ENCODE measurements at regions not wholly inside any gene's neighbourhood (a gene's known extent, or its start where the extent isn't known, plus 50 kb on each side); places are given as distances from the start of the nearest gene placed in this dataset.

DNA sequence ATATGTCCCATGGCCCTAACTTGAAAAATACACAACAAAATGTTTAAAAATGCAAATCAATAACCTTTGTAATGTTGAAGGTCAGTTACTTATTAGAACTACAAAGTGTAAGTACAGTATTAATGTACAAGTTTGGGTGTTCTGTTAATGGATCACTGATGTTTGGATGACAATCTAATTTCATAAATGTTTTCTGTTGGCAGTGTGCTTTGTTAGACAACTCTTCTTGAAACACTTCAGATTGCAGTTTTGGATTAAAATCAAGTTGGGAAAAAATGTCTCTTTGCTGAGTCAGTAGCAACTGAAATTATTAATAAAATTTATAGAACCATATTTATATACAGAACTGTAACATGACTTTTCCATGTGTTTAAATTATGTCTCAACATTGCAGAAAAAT lies 1063.5 kb upstream of the PCDH9 start:
- H3K9me3 ChIP-seq (ENCODE audit: low read depth): no peaks in the 10 kb centered on the region
- no peak for DNase-seq (ENCODE audit: low read depth in 1 of 2, low spot score in 1 of 2)
- H3K4me1 ChIP-seq (ENCODE audit: low read depth): no peaks in the 10 kb centered on the region
- H3K36me3 ChIP-seq: no peaks in the 10 kb centered on the region
- H3K27me3 ChIP-seq: no peaks in the 10 kb centered on the region
- no peak overlapping the region for H3K4me3 ChIP-seq
- H3K27ac ChIP-seq: no peak overlapping the region
- no peak for TF ChIP-seq CTCF (IDR thresholded peaks at IDR 0.05; ENCODE audit: low read depth, low read length)

- Histone ChIP-seq H3K27me3 (no peaks in the 10 kb centered on the region), H3K4me1 (ENCODE audit: low read depth) (no peaks in the 10 kb centered on the region), H3K4me3 (no peak overlapping the region), H3K27ac (no peak overlapping the region), H3K9me3 (ENCODE audit: low read depth) (no peaks in the 10 kb centered on the region), H3K36me3 (no peaks in the 10 kb centered on the region)
- no peak for TF ChIP-seq CTCF (IDR thresholded peaks at IDR 0.05; ENCODE audit: low read depth, low read length)
- DNase-seq (ENCODE audit: low read depth in 1 of 2, low spot score in 1 of 2): no peak
Measured at GRCh38 chr13:68292601-68293000, 1062.5 kb upstream of the PCDH9 start.

GRCh38 chr13:68291595-68291994 lies 1061.5 kb upstream of the PCDH9 start:
- no peak overlapping the region for H3K27ac ChIP-seq
- no peak for DNase-seq (ENCODE audit: low read depth in 1 of 2, low spot score in 1 of 2)

GRCh38 chr13:68275758-68276157 lies 1045.6 kb upstream of the PCDH9 start:
- no peaks in the 10 kb centered on the region for H3K4me1 ChIP-seq (ENCODE audit: low read depth)
- H3K4me3 ChIP-seq: no peak overlapping the region
- no peak overlapping the region for H3K27ac ChIP-seq
- H3K9me3 ChIP-seq (ENCODE audit: low read depth): no peaks in the 10 kb centered on the region
- no peaks in the 10 kb centered on the region for H3K27me3 ChIP-seq
- DNase-seq (ENCODE audit: low read depth in 1 of 2, low spot score in 1 of 2): no peak
- TF ChIP-seq CTCF (IDR thresholded peaks at IDR 0.05; ENCODE audit: low read depth, low read length): no peak
- H3K36me3 ChIP-seq: no peaks in the 10 kb centered on the region

More at GRCh38 chr13:68291595-68291994, 1061.5 kb upstream of the PCDH9 start:
- Histone ChIP-seq H3K9me3 (ENCODE audit: low read depth) (no peaks in the 10 kb centered on the region), H3K4me1 (ENCODE audit: low read depth) (no peaks in the 10 kb centered on the region), H3K36me3 (no peaks in the 10 kb centered on the region), H3K4me3 (no peak overlapping the region), H3K27me3 (no peaks in the 10 kb centered on the region)
- no peak for TF ChIP-seq CTCF (IDR thresholded peaks at IDR 0.05; ENCODE audit: low read depth, low read length)

- Histone ChIP-seq H3K36me3 (no peaks in the 10 kb centered on the region), H3K27ac (no peak overlapping the region), H3K9me3 (ENCODE audit: low read depth) (no peaks in the 10 kb centered on the region), H3K4me3 (no peak overlapping the region), H3K27me3 (no peaks in the 10 kb centered on the region), H3K4me1 (ENCODE audit: low read depth) (no peaks in the 10 kb centered on the region)
- no peak for TF ChIP-seq CTCF (IDR thresholded peaks at IDR 0.05; ENCODE audit: low read depth, low read length)
- DNase-seq (ENCODE audit: low read depth in 1 of 2, low spot score in 1 of 2): no peak
Measured at GRCh38 chr13:68272652-68273051, 1042.5 kb upstream of the PCDH9 start.

- Histone ChIP-seq H3K27me3 (no peaks in the 10 kb centered on the region), H3K27ac (no peak overlapping the region), H3K4me3 (no peak overlapping the region), H3K36me3 (no peaks in the 10 kb centered on the region), H3K9me3 (ENCODE audit: low read depth) (no peaks in the 10 kb centered on the region), H3K4me1 (ENCODE audit: low read depth) (no peaks in the 10 kb centered on the region)
- DNase-seq (ENCODE audit: low read depth in 1 of 2, low spot score in 1 of 2): no peak
- no peak for TF ChIP-seq CTCF (IDR thresholded peaks at IDR 0.05; ENCODE audit: low read depth, low read length)
Measured at GRCh38 chr13:68264692-68265091, 1034.6 kb upstream of the PCDH9 start.
